Dedifferentiated amniotic fluid mesenchymal stem cell (primary cell): ENCODE measurements at regions not wholly inside any gene's neighbourhood (a gene's known extent, or its start where the extent isn't known, plus 50 kb on each side); places are given as distances from the start of the nearest gene placed in this dataset.
"Not testable (repeated sequence)": the region's sequence is repeated elsewhere in the genome, so short reads cannot be mapped to it uniquely, and the experiment has no call there.

Experiments
- DNase-seq: peaks from one replicate; pipeline ENCODE4 v3.0.0-alpha.2; 2016; ENCODE audit errors: extremely low spot score

GRCh38 chr12:89826468-89826867, 117.8 kb upstream of the ATP2B1 start:
- no peak for DNase-seq

- DNase-seq, result peak; percentile 14
Observed at GRCh38 chr12:89825591-89826449, 117.2 kb upstream of the ATP2B1 start.

GRCh38 chr12:89824822-89825221, 116.2 kb upstream of the ATP2B1 start:
- no peak for DNase-seq

- not testable (repeated sequence) for DNase-seq
Observed at GRCh38 chr12:89822992-89823391, 114.4 kb upstream of the ATP2B1 start.

- DNase-seq, result no peak
Observed at GRCh38 chr12:89821896-89822295, 113.3 kb upstream of the ATP2B1 start.

- no peak for DNase-seq
Observed at GRCh38 chr12:89817501-89818226, 109.0 kb upstream of the ATP2B1 start.

GRCh38 chr12:89815225-89815624, 106.6 kb upstream of the ATP2B1 start:
- no peak for DNase-seq

GRCh38 chr12:89803412-89803811, 94.8 kb upstream of the ATP2B1 start:
- no peak for DNase-seq

- DNase-seq, result no peak
Observed at GRCh38 chr12:89801284-89801683, 92.6 kb upstream of the ATP2B1 start.

- no peak for DNase-seq
Observed at GRCh38 chr12:89800435-89800834, 91.8 kb upstream of the ATP2B1 start.

- DNase-seq, result no peak
Observed at GRCh38 chr12:89799316-89799715, 90.7 kb upstream of the ATP2B1 start.

- no peak for DNase-seq
Observed at GRCh38 chr12:89797436-89797835, 88.8 kb upstream of the ATP2B1 start.

GRCh38 chr12:89796798-89797382, 88.3 kb upstream of the ATP2B1 start:
- DNase-seq, result no peak

- no peak for DNase-seq
Observed at GRCh38 chr12:89793946-89794345, 85.3 kb upstream of the ATP2B1 start.

GRCh38 chr12:89791286-89791685, 82.6 kb upstream of the ATP2B1 start:
- no peak for DNase-seq

GRCh38 chr12:89789862-89790261, 81.2 kb upstream of the ATP2B1 start:
- peak; percentile 37 for DNase-seq

- no peak for DNase-seq
Observed at GRCh38 chr12:89787763-89788162, 79.1 kb upstream of the ATP2B1 start.

- no peak for DNase-seq
Observed at GRCh38 chr12:89786177-89786810, 77.7 kb upstream of the ATP2B1 start.

- no peak for DNase-seq
Observed at GRCh38 chr12:89783359-89784060, 74.9 kb upstream of the ATP2B1 start.

GRCh38 chr12:89782807-89783206, 74.2 kb upstream of the ATP2B1 start:
- DNase-seq, result no peak

GRCh38 chr12:89781946-89782550, 73.4 kb upstream of the ATP2B1 start:
- no peak for DNase-seq
